ENCODE measurements at regions not wholly inside any gene's neighbourhood (a gene's known extent, or its start where the extent isn't known, plus 50 kb on each side); places are given as distances from the start of the nearest gene placed in this dataset.

DNA sequence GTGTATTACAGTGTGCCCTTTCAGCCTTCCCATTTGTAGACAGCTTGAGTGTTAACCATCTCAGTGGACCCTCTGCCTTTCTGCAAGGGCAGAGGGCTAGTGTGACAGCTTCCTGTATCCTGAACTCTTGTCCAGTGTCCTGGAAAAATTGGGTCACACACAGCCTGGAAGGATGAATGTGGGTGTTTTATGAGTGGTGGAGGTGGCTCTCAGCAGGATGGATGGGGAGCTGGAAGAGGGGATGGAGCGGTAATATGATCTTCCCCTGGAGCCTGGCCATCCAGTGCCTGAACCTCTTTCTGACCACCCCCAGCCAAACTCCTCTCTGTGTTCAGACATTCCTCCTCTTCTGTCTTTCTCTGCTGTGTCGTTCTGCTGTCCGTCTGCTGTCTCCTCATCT is 113.0 kb downstream of the KIF4B start:
- TF ChIP-seq CTCF (IDR thresholded peaks at IDR 0.05; ENCODE audit: insufficient read depth, low read depth, low read length, missing control alignments) = no peak
- DNase-seq (ENCODE audit: low read depth) = no peak
- no peak overlapping the region for H3K4me3 ChIP-seq (ENCODE audit: low read length)

GRCh38 chr5:155127552-155127951 is 114.0 kb downstream of the KIF4B start:
- TF ChIP-seq CTCF (IDR thresholded peaks at IDR 0.05; ENCODE audit: insufficient read depth, low read depth, low read length, missing control alignments) = no peak
- H3K4me3 ChIP-seq (ENCODE audit: low read length) = no peak overlapping the region
- DNase-seq (ENCODE audit: low read depth) = no peak

- H3K4me3 ChIP-seq (ENCODE audit: low read length) = no peak overlapping the region
- peak; percentile 87 for DNase-seq (ENCODE audit: low read depth)
- no peak for TF ChIP-seq CTCF (IDR thresholded peaks at IDR 0.05; ENCODE audit: insufficient read depth, low read depth, low read length, missing control alignments)
Observed at GRCh38 chr5:155128786-155129512, 115.4 kb downstream of the KIF4B start.

DNA sequence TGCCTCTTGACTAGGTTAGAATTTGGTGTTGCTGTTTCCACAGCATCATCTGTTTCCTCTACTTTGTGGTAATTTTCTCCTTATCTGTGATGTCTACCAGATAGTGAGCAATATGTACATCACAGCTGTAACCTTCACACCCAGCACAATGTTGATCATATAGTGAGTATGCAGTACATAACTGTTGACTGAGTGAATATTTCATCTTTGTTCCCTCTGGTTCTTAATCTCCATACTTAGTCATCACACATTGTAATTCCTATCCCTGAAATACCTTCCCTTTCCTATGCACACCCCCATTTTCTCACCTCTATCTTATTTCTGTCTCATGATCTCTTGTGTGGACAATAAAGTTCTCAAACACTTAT is 115.9 kb downstream of the KIF4B start:
- no peak for TF ChIP-seq CTCF (IDR thresholded peaks at IDR 0.05; ENCODE audit: insufficient read depth, low read depth, low read length, missing control alignments)
- peak; percentile 83 for DNase-seq (ENCODE audit: low read depth)

DNA sequence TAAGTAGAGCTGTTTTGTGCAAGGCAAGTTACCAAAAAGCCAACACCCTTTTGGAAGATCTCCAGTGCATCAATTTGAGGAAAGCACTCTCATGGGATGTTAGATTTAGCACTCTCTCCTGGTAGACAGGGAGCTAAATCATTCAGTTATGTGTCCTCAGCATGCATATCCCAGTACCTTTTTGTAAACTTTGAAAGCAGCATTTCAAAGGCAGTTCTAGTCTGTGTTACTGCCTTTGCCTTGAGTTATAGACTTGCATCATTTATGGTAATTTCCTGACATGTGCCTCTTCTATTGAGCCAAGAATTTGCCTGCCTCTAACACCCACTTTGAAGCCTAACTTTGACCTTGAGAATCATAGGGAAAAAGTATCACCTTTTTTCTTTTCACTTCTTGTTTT is 120.6 kb downstream of the KIF4B start:
- H3K4me3 ChIP-seq (ENCODE audit: low read length) = no peak overlapping the region
- no peak for TF ChIP-seq CTCF (IDR thresholded peaks at IDR 0.05; ENCODE audit: insufficient read depth, low read depth, low read length, missing control alignments)
- no peak for DNase-seq (ENCODE audit: low read depth)

More for the DNA sequence above, 115.9 kb downstream of the KIF4B start:
- H3K4me3 ChIP-seq (ENCODE audit: low read length) = no peak overlapping the region

GRCh38 chr5:155136216-155136850 is 122.8 kb downstream of the KIF4B start:
- no peak for DNase-seq (ENCODE audit: low read depth)
- no peak overlapping the region for H3K4me3 ChIP-seq (ENCODE audit: low read length)
- no peak for TF ChIP-seq CTCF (IDR thresholded peaks at IDR 0.05; ENCODE audit: insufficient read depth, low read depth, low read length, missing control alignments)

DNA sequence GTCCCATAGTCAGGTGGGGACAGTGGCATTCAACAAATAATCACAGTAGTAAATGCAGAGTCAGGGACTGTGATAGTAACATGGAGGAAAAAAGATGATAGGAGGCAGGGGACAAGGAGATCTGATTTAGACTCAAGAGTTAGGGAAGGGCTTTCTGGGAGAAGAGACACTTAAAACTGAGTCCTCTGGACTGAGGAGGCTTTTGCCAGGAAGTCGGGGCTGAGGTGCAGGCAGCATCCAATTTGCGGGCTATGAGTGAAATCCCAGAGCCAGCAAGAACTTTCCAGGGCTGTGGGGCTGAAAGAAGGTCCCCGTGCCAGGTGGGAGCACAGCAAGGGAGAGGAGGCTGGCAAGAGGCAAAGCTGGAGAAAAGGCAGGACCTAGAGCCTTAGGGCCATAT is 124.1 kb downstream of the KIF4B start:
- DNase-seq (ENCODE audit: low read depth) = no peak
- H3K4me3 ChIP-seq (ENCODE audit: low read length) = no peak overlapping the region
- no peak for TF ChIP-seq CTCF (IDR thresholded peaks at IDR 0.05; ENCODE audit: insufficient read depth, low read depth, low read length, missing control alignments)
